ENCODE measurements at regions not wholly inside any gene's neighbourhood (a gene's known extent, or its start where the extent isn't known, plus 50 kb on each side); places are given as distances from the start of the nearest gene placed in this dataset.

GRCh38 chr15:35958975-35959374 lies 413.0 kb upstream of the DPH6 start:
- TF ChIP-seq RARB (CRISPR knock-in tag; IDR thresholded peaks at IDR 0.05), result no peak
- TF ChIP-seq PHF8 (IDR thresholded peaks at IDR 0.05; ENCODE audit: borderline replicate concordance, low read depth), result no peak
- no peak for TF ChIP-seq CHD4 (IDR thresholded peaks at IDR 0.05; ENCODE audit: borderline replicate concordance)
- no peak for TF ChIP-seq HOXA7 (CRISPR knock-in tag; IDR thresholded peaks at IDR 0.05)
- TF ChIP-seq RCOR1 (IDR thresholded peaks at IDR 0.05; ENCODE audit: low read depth, low read length), result no peak
- no peak for TF ChIP-seq FOSB (CRISPR knock-in tag; IDR thresholded peaks at IDR 0.05)
- no peak for TF ChIP-seq SREBF2 (IDR thresholded peaks at IDR 0.05)
- no peak for TF ChIP-seq ZNF302 (CRISPR knock-in tag; IDR thresholded peaks at IDR 0.05)
- TF ChIP-seq HDAC2 (IDR thresholded peaks at IDR 0.05), result no peak
- TF ChIP-seq MAZ (IDR thresholded peaks at IDR 0.05; ENCODE audit: borderline replicate concordance, low read depth, low read length), result no peak
- TF ChIP-seq NPAS2 (CRISPR knock-in tag; IDR thresholded peaks at IDR 0.05; ENCODE audit: borderline replicate concordance), result no peak
- 18% methylated on average over 2 of the region's 2 CpGs for WGBS (ENCODE audit: missing lambda C conversion rate)
- DNase-seq (ENCODE audit: low read depth in 1 of 2, low spot score in 1 of 2) (no peak), FAIRE-seq (no peak), ATAC-seq (no peak)
- no peak overlapping the region for H3K4me3 ChIP-seq
- ChIA-PET CTCF (no interaction called here), POLR2A (no interaction called here)
- no peaks in the 10 kb centered on the region for H3K4me1 ChIP-seq
- H3K4me2 ChIP-seq, result no peak overlapping the region
- H3K9me3 ChIP-seq, result no peaks in the 10 kb centered on the region
- no peak overlapping the region for H3K27ac ChIP-seq

GRCh38 chr15:35963326-35963725 lies 417.4 kb upstream of the DPH6 start:
- 71% methylated on average over 2 of the region's 2 CpGs for WGBS (ENCODE audit: missing lambda C conversion rate)
- POLR2A ChIA-PET, result no interaction called here

More at GRCh38 chr15:35963326-35963725, 417.4 kb upstream of the DPH6 start:
- Histone ChIP-seq H3K27ac (no peak overlapping the region), H3K4me1 (no peaks in the 10 kb centered on the region), H3K9me3 (no peaks in the 10 kb centered on the region), H3K4me2 (no peak overlapping the region), H3K4me3 (no peak overlapping the region)
- DNase-seq (ENCODE audit: low read depth in 1 of 2, low spot score in 1 of 2), result no peak
- no peak for ATAC-seq
- CTCF ChIA-PET, result no interaction called here
- no peak for FAIRE-seq
- TF ChIP-seq ZFP36 (IDR thresholded peaks at IDR 0.05; ENCODE audit: borderline replicate concordance, partially characterized antibody), result no peak
- no peak for TF ChIP-seq REST (IDR thresholded peaks at IDR 0.05)
- no peak for TF ChIP-seq RCOR1 (IDR thresholded peaks at IDR 0.05; ENCODE audit: low read depth, low read length)
- TF ChIP-seq TP53 (CRISPR knock-in tag; IDR thresholded peaks at IDR 0.05), result no peak
- TF ChIP-seq, protein P1, sequence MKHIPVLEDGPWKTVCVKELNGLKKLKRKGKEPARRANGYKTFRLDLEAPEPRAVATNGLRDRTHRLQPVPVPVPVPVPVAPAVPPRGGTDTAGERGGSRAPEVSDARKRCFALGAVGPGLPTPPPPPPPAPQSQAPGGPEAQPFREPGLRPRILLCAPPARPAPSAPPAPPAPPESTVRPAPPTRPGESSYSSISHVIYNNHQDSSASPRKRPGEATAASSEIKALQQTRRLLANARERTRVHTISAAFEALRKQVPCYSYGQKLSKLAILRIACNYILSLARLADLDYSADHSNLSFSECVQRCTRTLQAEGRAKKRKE (CRISPR knock-in tag; IDR thresholded peaks at IDR 0.05; ENCODE audit: low read depth), result no peak
- no peak for TF ChIP-seq ZNF302 (CRISPR knock-in tag; IDR thresholded peaks at IDR 0.05)
- TF ChIP-seq, protein P2, sequence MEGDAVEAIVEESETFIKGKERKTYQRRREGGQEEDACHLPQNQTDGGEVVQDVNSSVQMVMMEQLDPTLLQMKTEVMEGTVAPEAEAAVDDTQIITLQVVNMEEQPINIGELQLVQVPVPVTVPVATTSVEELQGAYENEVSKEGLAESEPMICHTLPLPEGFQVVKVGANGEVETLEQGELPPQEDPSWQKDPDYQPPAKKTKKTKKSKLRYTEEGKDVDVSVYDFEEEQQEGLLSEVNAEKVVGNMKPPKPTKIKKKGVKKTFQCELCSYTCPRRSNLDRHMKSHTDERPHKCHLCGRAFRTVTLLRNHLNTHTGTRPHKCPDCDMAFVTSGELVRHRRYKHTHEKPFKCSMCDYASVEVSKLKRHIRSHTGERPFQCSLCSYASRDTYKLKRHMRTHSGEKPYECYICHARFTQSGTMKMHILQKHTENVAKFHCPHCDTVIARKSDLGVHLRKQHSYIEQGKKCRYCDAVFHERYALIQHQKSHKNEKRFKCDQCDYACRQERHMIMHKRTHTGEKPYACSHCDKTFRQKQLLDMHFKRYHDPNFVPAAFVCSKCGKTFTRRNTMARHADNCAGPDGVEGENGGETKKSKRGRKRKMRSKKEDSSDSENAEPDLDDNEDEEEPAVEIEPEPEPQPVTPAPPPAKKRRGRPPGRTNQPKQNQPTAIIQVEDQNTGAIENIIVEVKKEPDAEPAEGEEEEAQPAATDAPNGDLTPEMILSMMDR (IDR thresholded peaks at IDR 0.05), result no peak
- TF ChIP-seq MYC (IDR thresholded peaks at IDR 0.05; ENCODE audit: borderline replicate concordance, low read length), result no peak
- TF ChIP-seq ESRRA (IDR thresholded peaks at IDR 0.05; ENCODE audit: borderline replicate concordance, low read length), result no peak
- TF ChIP-seq RAD21 (conservative IDR thresholded peaks at IDR 0.05 in 1 of 2, IDR thresholded peaks at IDR 0.05 in 1 of 2), result no peak
- TF ChIP-seq CBX8 (IDR thresholded peaks at IDR 0.05), result no peak
- TF ChIP-seq USF2 (IDR thresholded peaks at IDR 0.05), result no peak
- no peak for TF ChIP-seq JUNB (IDR thresholded peaks at IDR 0.05)
- no peak for TF ChIP-seq FOSB (CRISPR knock-in tag; IDR thresholded peaks at IDR 0.05)
- no peak for TF ChIP-seq RARB (CRISPR knock-in tag; IDR thresholded peaks at IDR 0.05)
- TF ChIP-seq E2F6 (IDR thresholded peaks at IDR 0.05; ENCODE audit: borderline replicate concordance, low read depth), result no peak
- TF ChIP-seq HOXB13 (CRISPR knock-in tag; IDR thresholded peaks at IDR 0.05; ENCODE audit: low read depth), result no peak
- no peak for TF ChIP-seq CEBPB (IDR thresholded peaks at IDR 0.05)
- no peak for TF ChIP-seq NR3C1 (IDR thresholded peaks at IDR 0.05)
